ENCODE measurements at regions not wholly inside any gene's neighbourhood (a gene's known extent, or its start where the extent isn't known, plus 50 kb on each side); places are given as distances from the start of the nearest gene placed in this dataset.
"Not testable (repeated sequence)": the region's sequence is repeated elsewhere in the genome, so short reads cannot be mapped to it uniquely, and the experiment has no call there.

- H3K4me3 Mint-ChIP-seq (ENCODE audit: low read depth); H3K27ac Mint-ChIP-seq; intact Hi-C loops (cut with micrococcal nuclease); DNase-seq (ENCODE audit: low spot score); H3K36me3 Mint-ChIP-seq (ENCODE audit: low read depth); H3K9me3 Mint-ChIP-seq; H3K4me1 Mint-ChIP-seq (ENCODE audit: low read depth): not testable (repeated sequence)
- H3K27me3 Mint-ChIP-seq (ENCODE audit: low read depth), result peaks cover 18% of the 10 kb centered on the region
These were observed 52.2 kb upstream of the KCNAB1 start for GRCh38 chr3:156068151-156068550.

GRCh38 chr3:156070028-156070427 lies 50.4 kb upstream of the KCNAB1 start:
- Mint-ChIP-seq H3K4me3 (ENCODE audit: low read depth) (no peak overlapping the region), H3K9me3 (no peaks in the 10 kb centered on the region), H3K4me1 (ENCODE audit: low read depth) (no peaks in the 10 kb centered on the region), H3K27me3 (ENCODE audit: low read depth) (peaks cover 15% of the 10 kb centered on the region), H3K36me3 (ENCODE audit: low read depth) (no peaks in the 10 kb centered on the region), H3K27ac (no peak overlapping the region)
- DNase-seq (ENCODE audit: low spot score), result no peak
- intact Hi-C loops (cut with micrococcal nuclease), result no loop called here
